ENCODE measurements at regions not wholly inside any gene's neighbourhood (a gene's known extent, or its start where the extent isn't known, plus 50 kb on each side); places are given as distances from the start of the nearest gene placed in this dataset.

DNA sequence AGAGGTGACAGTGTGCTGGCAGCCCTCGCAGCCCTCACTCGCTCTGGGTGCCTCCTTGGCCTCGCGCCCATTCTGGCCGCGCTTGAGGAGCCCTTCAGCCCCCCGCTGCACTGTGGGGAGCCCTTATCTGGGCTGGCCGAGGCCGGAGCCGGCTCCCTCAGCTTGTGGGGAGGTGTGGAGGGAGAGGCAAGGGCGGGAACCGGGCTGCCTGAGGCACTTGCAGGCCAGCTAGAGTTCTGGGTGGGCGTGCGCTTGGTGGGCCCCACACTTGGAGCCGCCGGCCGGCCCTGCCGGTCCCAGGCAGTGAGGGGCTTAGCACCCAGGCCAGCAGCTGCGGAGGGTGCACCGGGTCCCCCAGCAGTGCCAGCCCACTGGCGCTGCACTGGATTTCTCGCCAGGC is 1480.9 kb upstream of the SLC39A10 start:
- TF ChIP-seq, protein P1, sequence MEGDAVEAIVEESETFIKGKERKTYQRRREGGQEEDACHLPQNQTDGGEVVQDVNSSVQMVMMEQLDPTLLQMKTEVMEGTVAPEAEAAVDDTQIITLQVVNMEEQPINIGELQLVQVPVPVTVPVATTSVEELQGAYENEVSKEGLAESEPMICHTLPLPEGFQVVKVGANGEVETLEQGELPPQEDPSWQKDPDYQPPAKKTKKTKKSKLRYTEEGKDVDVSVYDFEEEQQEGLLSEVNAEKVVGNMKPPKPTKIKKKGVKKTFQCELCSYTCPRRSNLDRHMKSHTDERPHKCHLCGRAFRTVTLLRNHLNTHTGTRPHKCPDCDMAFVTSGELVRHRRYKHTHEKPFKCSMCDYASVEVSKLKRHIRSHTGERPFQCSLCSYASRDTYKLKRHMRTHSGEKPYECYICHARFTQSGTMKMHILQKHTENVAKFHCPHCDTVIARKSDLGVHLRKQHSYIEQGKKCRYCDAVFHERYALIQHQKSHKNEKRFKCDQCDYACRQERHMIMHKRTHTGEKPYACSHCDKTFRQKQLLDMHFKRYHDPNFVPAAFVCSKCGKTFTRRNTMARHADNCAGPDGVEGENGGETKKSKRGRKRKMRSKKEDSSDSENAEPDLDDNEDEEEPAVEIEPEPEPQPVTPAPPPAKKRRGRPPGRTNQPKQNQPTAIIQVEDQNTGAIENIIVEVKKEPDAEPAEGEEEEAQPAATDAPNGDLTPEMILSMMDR (IDR thresholded peaks at IDR 0.05), result no peak
- no peak for TF ChIP-seq POLR2A (IDR thresholded peaks at IDR 0.05)
- TF ChIP-seq POLR2AphosphoS5 (IDR thresholded peaks at IDR 0.05), result no peak

Measured in stomach (tissue), 4 donors.